OCI-LY3 (cell line): ENCODE measurements at regions not wholly inside any gene's neighbourhood (a gene's known extent, or its start where the extent isn't known, plus 50 kb on each side); places are given as distances from the start of the nearest gene placed in this dataset.

Experiments
- H2AFZ ChIP-seq: fragments of 200-600, 300-600 bp; shearing (Covaris generic); 2 replicates; pipeline ENCODE4 v1.6.0; 2014; ENCODE audit warnings: antibody characterized with exemption, low read depth, low read length
- H3K27ac ChIP-seq: fragments of 200-600, 300-600 bp; sonication (generic); 2 replicates; pipeline ENCODE4 v1.5.1; 2014; ENCODE audit warnings: mild to moderate bottlenecking, low read length, moderate library complexity, mixed read lengths
- H3K27me3 ChIP-seq: fragments of 200-600, 300-600 bp; sonication (generic); 2 replicates; pipeline ENCODE4 v1.6.1; 2014; ENCODE audit warnings: low read depth, low read length, mixed read lengths
- H3K36me3 ChIP-seq: fragments of 200-600, 300-600 bp; sonication (generic); replicated peaks from 2 replicates; pipeline ENCODE3; 2014; ENCODE audit warnings: low read depth, low read length, mixed read lengths
- H3K4me1 ChIP-seq: fragments of 300-600, 200-600 bp; sonication (generic); 2 replicates; pipeline ENCODE4 v1.6.1; 2014; ENCODE audit warnings: low read length, mixed read lengths
- H3K4me2 ChIP-seq: fragments of 200-600, 300-600 bp; sonication (generic); 2 replicates; pipeline ENCODE4 v1.6.1; 2014; ENCODE audit warnings: low read length, mixed read lengths
- H3K4me3 ChIP-seq: fragments of 300-600, 200-600 bp; sonication (generic); 2 replicates; pipeline ENCODE4 v1.5.1; 2014; ENCODE audit warnings: antibody characterized with exemption, mild to moderate bottlenecking, low read length, moderate library complexity
- H3K79me2 ChIP-seq: fragments of 300-600, 200-600 bp; shearing (Covaris generic); 2 replicates; pipeline ENCODE4 v1.6.1; 2014; ENCODE audit warnings: mild to moderate bottlenecking, low read length, mixed read lengths
- H3K9ac ChIP-seq: fragments of 300-600, 200-600 bp; shearing (Covaris generic); 2 replicates; pipeline ENCODE4 v1.6.0; 2014; ENCODE audit warnings: mild to moderate bottlenecking, low read length, moderate library complexity
- H3K9me3 ChIP-seq: fragments of 200-600, 300-600 bp; shearing (Covaris generic); 2 replicates; pipeline ENCODE4 v1.6.1; 2014; ENCODE audit warnings: low read length, mixed read lengths; ENCODE audit not compliant: insufficient read depth
- H4K20me1 ChIP-seq: fragments of 200-600, 300-600 bp; sonication (generic); 2 replicates; pipeline ENCODE4 v1.6.1; 2016; ENCODE audit warnings: low read length, mixed read lengths; ENCODE audit not compliant: insufficient read depth
- EZH2phosphoT487 ChIP-seq: fragments of 200-600 bp; shearing (Covaris generic); IDR thresholded peaks from 2 replicates; pipeline ENCODE4 v1.6.1; 2018; ENCODE audit warnings: antibody characterized with exemption, mixed run types, low read depth
- TF ChIP-seq, protein P1 (sequence below): fragments of 200-600, 300-600 bp; sonication (generic); IDR thresholded peaks from 2 replicates; pipeline ENCODE4 v1.5.1; 2014; ENCODE audit warnings: antibody characterized with exemption, low read length, low read depth

DNA sequence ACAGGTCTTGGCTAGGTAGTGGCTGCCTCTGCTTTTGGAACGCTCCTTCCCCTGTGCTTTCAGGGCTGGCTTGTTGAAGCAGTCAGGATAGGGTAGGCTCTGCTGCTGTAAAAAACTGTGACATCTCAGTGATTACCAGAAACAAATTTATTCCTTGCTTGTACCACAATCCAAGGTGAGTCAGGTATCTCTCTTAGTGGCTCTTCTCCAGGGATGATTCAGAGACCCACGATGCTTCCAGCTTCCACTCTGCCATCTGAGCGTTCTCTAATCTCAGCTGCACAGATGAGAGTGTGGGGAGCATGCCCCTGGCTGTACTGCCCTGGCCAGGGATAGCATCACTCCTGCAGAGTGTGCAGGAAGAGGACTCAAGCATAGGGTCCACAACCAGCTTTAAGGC lies 174.9 kb downstream of the VAPA start:
- Histone ChIP-seq H3K9me3 (no peaks in the 10 kb centered on the region), H3K4me2 (no peak overlapping the region), H3K4me3 (no peak overlapping the region), H3K27me3 (no peaks in the 10 kb centered on the region), H3K79me2 (no peaks in the 10 kb centered on the region), H3K27ac (no peak overlapping the region), H3K36me3 (no peaks in the 10 kb centered on the region), H3K9ac (no peak overlapping the region), H4K20me1 (no peaks in the 10 kb centered on the region), H3K4me1 (no peaks in the 10 kb centered on the region), H2AFZ (no peak overlapping the region)
- TF ChIP-seq EZH2phosphoT487: no peak
- TF ChIP-seq, protein P1, sequence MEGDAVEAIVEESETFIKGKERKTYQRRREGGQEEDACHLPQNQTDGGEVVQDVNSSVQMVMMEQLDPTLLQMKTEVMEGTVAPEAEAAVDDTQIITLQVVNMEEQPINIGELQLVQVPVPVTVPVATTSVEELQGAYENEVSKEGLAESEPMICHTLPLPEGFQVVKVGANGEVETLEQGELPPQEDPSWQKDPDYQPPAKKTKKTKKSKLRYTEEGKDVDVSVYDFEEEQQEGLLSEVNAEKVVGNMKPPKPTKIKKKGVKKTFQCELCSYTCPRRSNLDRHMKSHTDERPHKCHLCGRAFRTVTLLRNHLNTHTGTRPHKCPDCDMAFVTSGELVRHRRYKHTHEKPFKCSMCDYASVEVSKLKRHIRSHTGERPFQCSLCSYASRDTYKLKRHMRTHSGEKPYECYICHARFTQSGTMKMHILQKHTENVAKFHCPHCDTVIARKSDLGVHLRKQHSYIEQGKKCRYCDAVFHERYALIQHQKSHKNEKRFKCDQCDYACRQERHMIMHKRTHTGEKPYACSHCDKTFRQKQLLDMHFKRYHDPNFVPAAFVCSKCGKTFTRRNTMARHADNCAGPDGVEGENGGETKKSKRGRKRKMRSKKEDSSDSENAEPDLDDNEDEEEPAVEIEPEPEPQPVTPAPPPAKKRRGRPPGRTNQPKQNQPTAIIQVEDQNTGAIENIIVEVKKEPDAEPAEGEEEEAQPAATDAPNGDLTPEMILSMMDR: no peak

- Histone ChIP-seq H3K4me3 (no peak overlapping the region), H3K4me1 (no peaks in the 10 kb centered on the region), H3K27ac (no peak overlapping the region), H4K20me1 (no peaks in the 10 kb centered on the region), H3K27me3 (no peaks in the 10 kb centered on the region), H3K9me3 (no peaks in the 10 kb centered on the region), H3K36me3 (no peaks in the 10 kb centered on the region), H2AFZ (no peak overlapping the region), H3K79me2 (no peaks in the 10 kb centered on the region), H3K4me2 (no peak overlapping the region), H3K9ac (no peak overlapping the region)
- TF ChIP-seq EZH2phosphoT487: no peak
- TF ChIP-seq, protein P1: no peak
Observed at GRCh38 chr18:10089881-10090280, 176.1 kb downstream of the VAPA start.

DNA sequence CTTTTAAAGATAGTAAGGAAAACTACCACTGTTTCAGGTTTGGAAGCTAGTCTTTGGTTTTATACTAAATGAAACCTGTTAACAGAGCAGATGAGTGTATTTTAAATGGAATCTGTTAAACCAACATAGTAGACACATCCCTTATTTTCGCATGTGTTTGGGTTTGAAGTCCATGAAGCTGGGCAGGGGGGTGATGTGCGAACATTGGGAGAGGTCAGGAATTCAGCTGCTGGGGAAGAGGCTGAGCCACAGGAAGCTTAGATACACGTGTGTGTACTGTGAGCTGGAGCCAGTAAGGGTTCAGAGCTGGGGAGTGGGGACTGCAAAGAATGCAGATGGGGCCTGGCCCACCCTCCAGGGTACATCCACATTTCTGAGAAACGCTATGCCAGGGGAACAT lies 176.9 kb downstream of the VAPA start:
- TF ChIP-seq, protein P1: no peak
- no peak for TF ChIP-seq EZH2phosphoT487
- Histone ChIP-seq H4K20me1 (no peaks in the 10 kb centered on the region), H3K4me3 (no peak overlapping the region), H3K36me3 (no peaks in the 10 kb centered on the region), H2AFZ (no peak overlapping the region), H3K79me2 (no peaks in the 10 kb centered on the region), H3K27me3 (no peaks in the 10 kb centered on the region), H3K4me1 (no peaks in the 10 kb centered on the region), H3K27ac (no peak overlapping the region), H3K4me2 (no peak overlapping the region), H3K9ac (no peak overlapping the region), H3K9me3 (no peaks in the 10 kb centered on the region)

GRCh38 chr18:10093445-10093844 lies 179.6 kb downstream of the VAPA start:
- no peaks in the 10 kb centered on the region for H4K20me1 ChIP-seq
- H3K9ac ChIP-seq: no peak overlapping the region
- H3K9me3 ChIP-seq: no peaks in the 10 kb centered on the region
- H2AFZ ChIP-seq: no peak overlapping the region
- no peak overlapping the region for H3K4me3 ChIP-seq
- TF ChIP-seq, protein P1: no peak
- no peak for TF ChIP-seq EZH2phosphoT487
- H3K36me3 ChIP-seq: no peaks in the 10 kb centered on the region
- no peak overlapping the region for H3K27ac ChIP-seq
- H3K27me3 ChIP-seq: no peaks in the 10 kb centered on the region
- no peaks in the 10 kb centered on the region for H3K4me1 ChIP-seq
- no peak overlapping the region for H3K4me2 ChIP-seq
- H3K79me2 ChIP-seq: no peaks in the 10 kb centered on the region
